ENCODE measurements at regions not wholly inside any gene's neighbourhood (a gene's known extent, or its start where the extent isn't known, plus 50 kb on each side); places are given as distances from the start of the nearest gene placed in this dataset.

GRCh38 chr3:104273046-104273649, 1093.6 kb upstream of the ALCAM start:
- H3K27me3 ChIP-seq = no peaks in the 10 kb centered on the region
- H3K27ac ChIP-seq = no peak overlapping the region
- H3K36me3 ChIP-seq (replicated peaks in 1 of 2; ENCODE audit: insufficient read depth in 1 of 2, low read depth in 2 of 2) = no peaks in the 10 kb centered on the region
- no peak overlapping the region for H3K4me3 ChIP-seq
- DNase-seq (no peak), ATAC-seq (no peak)
- H3K4me1 ChIP-seq = no peaks in the 10 kb centered on the region
- peaks cover 0 to 17% (median 0%) of the 10 kb centered on the region in 3 donors for H3K9me3 ChIP-seq
- WGBS, 2 donors = 49 to 53% methylated on average over 4 of the region's 4 CpGs
- TF ChIP-seq CTCF (IDR thresholded peaks at IDR 0.05) (peak in 4 of 7 experiments; percentile 14 to 35 (median 27)), POLR2A (IDR thresholded peaks at IDR 0.05) (no peak)
- intact Hi-C loops (cut with DNase I) = no loop called here

GRCh38 chr3:104275199-104275598, 1091.5 kb upstream of the ALCAM start:
- no peaks in the 10 kb centered on the region for H3K36me3 ChIP-seq (replicated peaks in 1 of 2; ENCODE audit: insufficient read depth in 1 of 2, low read depth in 2 of 2)
- TF ChIP-seq POLR2A (IDR thresholded peaks at IDR 0.05) = no peak
- no peak for ATAC-seq
- H3K4me3 ChIP-seq = no peak overlapping the region
- no peaks in the 10 kb centered on the region for H3K4me1 ChIP-seq
- no peak for DNase-seq
- no peaks in the 10 kb centered on the region for H3K27me3 ChIP-seq
- H3K9me3 ChIP-seq = peaks cover 0 to 17% (median 0%) of the 10 kb centered on the region in 3 donors
- intact Hi-C loops (cut with DNase I) = no loop called here
- H3K27ac ChIP-seq = no peak overlapping the region

- Histone ChIP-seq H3K4me1 (no peaks in the 10 kb centered on the region), H3K36me3 (replicated peaks in 1 of 2; ENCODE audit: insufficient read depth in 1 of 2, low read depth in 2 of 2) (no peaks in the 10 kb centered on the region), H3K27ac (no peak overlapping the region), H3K27me3 (no peaks in the 10 kb centered on the region), H3K4me3 (no peak overlapping the region), H3K9me3 (peaks cover 0 to 17% (median 0%) of the 10 kb centered on the region in 3 donors)
- ATAC-seq (no peak), DNase-seq (no peak)
- 32 to 43% methylated on average over 1 of the region's 1 CpG for WGBS, 2 donors
- TF ChIP-seq CTCF (IDR thresholded peaks at IDR 0.05) (no peak), POLR2A (IDR thresholded peaks at IDR 0.05) (no peak)
- intact Hi-C loops (cut with DNase I) = no loop called here
Measured at GRCh38 chr3:104279617-104280016, 1087.1 kb upstream of the ALCAM start.

GRCh38 chr3:104281713-104282112, 1085.0 kb upstream of the ALCAM start:
- H3K4me3 ChIP-seq = no peak overlapping the region
- ATAC-seq (no peak), DNase-seq (no peak)
- no peaks in the 10 kb centered on the region for H3K4me1 ChIP-seq
- TF ChIP-seq POLR2A (IDR thresholded peaks at IDR 0.05) (no peak), CTCF (IDR thresholded peaks at IDR 0.05) (no peak)
- WGBS, 2 donors = 77 to 80% methylated on average over 3 of the region's 3 CpGs
- peaks cover 0 to 10% (median 0%) of the 10 kb centered on the region in 3 donors for H3K9me3 ChIP-seq
- no peaks in the 10 kb centered on the region for H3K36me3 ChIP-seq (replicated peaks in 1 of 2; ENCODE audit: insufficient read depth in 1 of 2, low read depth in 2 of 2)
- no peaks in the 10 kb centered on the region for H3K27me3 ChIP-seq
- H3K27ac ChIP-seq = no peak overlapping the region
- intact Hi-C loops (cut with DNase I) = no loop called here

GRCh38 chr3:104286645-104287044, 1080.1 kb upstream of the ALCAM start:
- H3K4me3 ChIP-seq = no peak overlapping the region
- no peaks in the 10 kb centered on the region for H3K36me3 ChIP-seq (replicated peaks in 1 of 2; ENCODE audit: insufficient read depth in 1 of 2, low read depth in 2 of 2)
- intact Hi-C loops (cut with DNase I) = no loop called here
- H3K4me1 ChIP-seq = no peaks in the 10 kb centered on the region
- DNase-seq (no peak), ATAC-seq (no peak)
- H3K9me3 ChIP-seq = peaks cover 0 to 6% (median 0%) of the 10 kb centered on the region in 3 donors
- no peak overlapping the region for H3K27ac ChIP-seq
- no peaks in the 10 kb centered on the region for H3K27me3 ChIP-seq
- WGBS, 2 donors = 59 to 81% methylated on average over 5 of the region's 5 CpGs
- TF ChIP-seq CTCF (IDR thresholded peaks at IDR 0.05) (no peak), POLR2A (IDR thresholded peaks at IDR 0.05) (no peak)

Measured in body of pancreas (tissue), 4 donors.